GM21825 (cell line): ENCODE measurements at regions not wholly inside any gene's neighbourhood (a gene's known extent, or its start where the extent isn't known, plus 50 kb on each side); places are given as distances from the start of the nearest gene placed in this dataset.
"Not testable (repeated sequence)": the region's sequence is repeated elsewhere in the genome, so short reads cannot be mapped to it uniquely, and the experiment has no call there.

Experiments used
- ATAC-seq: cut with Tn5 transposase; IDR thresholded peaks from one replicate; pipeline ENCODE4 v1.9.1; 2021; ENCODE audit warnings: mild to moderate bottlenecking, moderate library complexity; ENCODE audit not compliant: unreplicated experiment

GRCh38 chr15:96972201-96972600 is 641.7 kb downstream of the NR2F2 start:
- no peak for ATAC-seq

GRCh38 chr15:96974761-96975160 is 644.3 kb downstream of the NR2F2 start:
- no peak for ATAC-seq

- no peak for ATAC-seq
Measured at GRCh38 chr15:96977886-96978285, 647.4 kb downstream of the NR2F2 start.

GRCh38 chr15:96978937-96979473 is 648.5 kb downstream of the NR2F2 start:
- ATAC-seq, result no peak

- ATAC-seq, result not testable (repeated sequence)
Measured at GRCh38 chr15:96984121-96984671, 653.7 kb downstream of the NR2F2 start.

GRCh38 chr15:96992817-96993216 is 662.3 kb downstream of the NR2F2 start:
- ATAC-seq, result no peak

- ATAC-seq, result no peak
Measured at GRCh38 chr15:96997538-96997937, 667.0 kb downstream of the NR2F2 start.

GRCh38 chr15:97009031-97009431 is 678.5 kb downstream of the NR2F2 start:
- ATAC-seq, result no peak

GRCh38 chr15:97012986-97013385 is 682.5 kb downstream of the NR2F2 start:
- no peak for ATAC-seq

GRCh38 chr15:97013491-97013890 is 683.0 kb downstream of the NR2F2 start:
- ATAC-seq, result no peak

- ATAC-seq, result no peak
Measured at GRCh38 chr15:97014001-97014400, 683.5 kb downstream of the NR2F2 start.

GRCh38 chr15:97023488-97023844 is 693.0 kb downstream of the NR2F2 start:
- ATAC-seq, result no peak

- no peak for ATAC-seq
Measured at GRCh38 chr15:97026781-97027180, 696.3 kb downstream of the NR2F2 start.

- no peak for ATAC-seq
Measured at GRCh38 chr15:97027772-97028171, 697.3 kb downstream of the NR2F2 start.

- ATAC-seq, result no peak
Measured at GRCh38 chr15:97030251-97030650, 699.8 kb downstream of the NR2F2 start.

GRCh38 chr15:97036301-97036700 is 705.8 kb downstream of the NR2F2 start:
- ATAC-seq, result no peak

- no peak for ATAC-seq
Measured at GRCh38 chr15:97037080-97037479, 706.6 kb downstream of the NR2F2 start.

- ATAC-seq, result no peak
Measured at GRCh38 chr15:97045666-97046421, 715.3 kb downstream of the NR2F2 start.

GRCh38 chr15:97052513-97052912 is 722.0 kb downstream of the NR2F2 start:
- ATAC-seq, result no peak

GRCh38 chr15:97053635-97054034 is 723.1 kb downstream of the NR2F2 start:
- no peak for ATAC-seq

- no peak for ATAC-seq
Measured at GRCh38 chr15:97057503-97057902, 727.0 kb downstream of the NR2F2 start.

GRCh38 chr15:97059281-97059680 is 728.8 kb downstream of the NR2F2 start:
- no peak for ATAC-seq

- ATAC-seq, result no peak
Measured at GRCh38 chr15:97061392-97061791, 730.9 kb downstream of the NR2F2 start.
